Hepatocyte (in vitro differentiated cells): ENCODE measurements at regions not wholly inside any gene's neighbourhood (a gene's known extent, or its start where the extent isn't known, plus 50 kb on each side); places are given as distances from the start of the nearest gene placed in this dataset.

Source experiments
- DNase-seq: peaks from one replicate; pipeline ENCODE4 v3.0.0-alpha.2; 2016; ENCODE audit warnings: low spot score
- H2AFZ ChIP-seq: fragments of 200-600 bp; sonication (generic); 2 replicates; pipeline ENCODE4 v1.6.0; 2016; ENCODE audit warnings: antibody characterized with exemption, mild to moderate bottlenecking
- H3K27ac ChIP-seq: fragments of 200-600 bp; sonication (generic); 2 replicates; pipeline ENCODE4 v1.5.1; 2016; ENCODE audit warnings: mild to moderate bottlenecking
- H3K27me3 ChIP-seq: fragments of 200-600 bp; sonication (generic); 2 replicates; pipeline ENCODE4 v1.6.1; 2016
- H3K36me3 ChIP-seq: fragments of 200-600 bp; sonication (generic); replicated peaks from 2 replicates; pipeline ENCODE4 v1.5.1; 2016; ENCODE audit warnings: low read depth; ENCODE audit not compliant: insufficient read depth
- H3K4me1 ChIP-seq: fragments of 200-600 bp; sonication (generic); 2 replicates; pipeline ENCODE4 v1.5.1; 2016; ENCODE audit warnings: mild to moderate bottlenecking, moderate library complexity; ENCODE audit not compliant: insufficient read depth
- H3K4me2 ChIP-seq: fragments of 200-600 bp; sonication (generic); 2 replicates; pipeline ENCODE4 v1.6.0; 2016
- H3K4me3 ChIP-seq: fragments of 200-600 bp; sonication (generic); 2 replicates; pipeline ENCODE4 v1.5.1; 2016; ENCODE audit warnings: mild to moderate bottlenecking
- H3K79me2 ChIP-seq: fragments of 200-600 bp; sonication (generic); 2 replicates; pipeline ENCODE4 v1.6.0; 2017; ENCODE audit warnings: mild to moderate bottlenecking
- H3K9me2 ChIP-seq: fragments of 200-600 bp; sonication (generic); replicated peaks from 2 replicates; pipeline ENCODE4 v1.6.0; 2017; ENCODE audit warnings: mild to moderate bottlenecking; ENCODE audit not compliant: insufficient read depth
- H3K9me3 ChIP-seq: fragments of 200-600 bp; sonication (generic); 2 replicates; pipeline ENCODE4 v1.5.1; 2016; ENCODE audit warnings: low read depth, mild to moderate bottlenecking
- H4K20me1 ChIP-seq: fragments of 200-600 bp; sonication (generic); 2 replicates; pipeline ENCODE4 v1.6.0; 2016; ENCODE audit warnings: mild to moderate bottlenecking; ENCODE audit not compliant: insufficient read depth, poor library complexity, severe bottlenecking
- EZH2 ChIP-seq: fragments of 200-600 bp; sonication (generic); IDR thresholded peaks from 2 replicates; pipeline ENCODE4 v1.6.1; 2016; ENCODE audit warnings: antibody characterized with exemption, mild to moderate bottlenecking, borderline replicate concordance
- EZH2phosphoT487 ChIP-seq: fragments of 200-600 bp; sonication (generic); IDR thresholded peaks from one replicate; pipeline ENCODE4 v1.6.1; 2018; ENCODE audit warnings: antibody characterized with exemption, mild to moderate bottlenecking, low read depth, moderate library complexity; ENCODE audit not compliant: unreplicated experiment, severe bottlenecking
- WGBS: methylation state at CpG from one replicate; pipeline ENCODE4 v1.1.6; 2016; ENCODE audit warnings: low lambda C conversion rate; ENCODE audit errors: missing lambda C conversion rate; 5-methylcytosine and 5-hydroxymethylcytosine counted together
- TF ChIP-seq, protein P1 (sequence below): fragments of 200-600 bp; sonication (generic); IDR thresholded peaks from 2 replicates; pipeline ENCODE4 v1.5.1; 2016; ENCODE audit warnings: antibody characterized with exemption, mild to moderate bottlenecking; ENCODE audit not compliant: poor library complexity

DNA sequence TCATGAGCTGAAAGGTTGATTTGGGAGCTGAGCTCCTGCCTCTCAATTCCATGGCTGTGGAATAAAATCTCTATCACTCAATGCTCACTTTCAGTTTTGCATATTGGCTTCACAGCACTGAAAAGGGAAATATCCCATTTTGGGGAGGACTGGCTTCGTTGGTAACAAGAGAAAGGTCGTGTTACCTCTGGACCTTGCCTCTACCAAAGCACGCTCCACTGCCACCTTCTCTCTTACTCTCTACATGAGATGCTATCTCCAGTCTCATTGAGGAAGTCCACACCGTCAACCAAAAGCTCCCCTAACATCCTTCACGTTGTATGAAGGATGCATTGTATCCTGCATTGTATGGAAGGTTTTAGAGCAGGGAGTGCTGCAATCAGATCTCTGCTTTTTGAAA, 195.0 kb upstream of the LDB2 start:
- DNase-seq, result no peak
- Histone ChIP-seq H4K20me1 (no peaks in the 10 kb centered on the region), H3K27ac (no peak overlapping the region), H3K36me3 (no peaks in the 10 kb centered on the region), H3K79me2 (no peaks in the 10 kb centered on the region), H3K9me3 (no peaks in the 10 kb centered on the region), H3K27me3 (no peaks in the 10 kb centered on the region), H3K4me2 (no peak overlapping the region), H3K4me3 (no peak overlapping the region), H3K9me2 (no peaks in the 10 kb centered on the region), H2AFZ (no peak overlapping the region), H3K4me1 (no peaks in the 10 kb centered on the region)
- WGBS, result 85% methylated on average over 5 of the region's 5 CpGs
- TF ChIP-seq EZH2 (no peak), EZH2phosphoT487 (no peak)
- TF ChIP-seq, protein P1, sequence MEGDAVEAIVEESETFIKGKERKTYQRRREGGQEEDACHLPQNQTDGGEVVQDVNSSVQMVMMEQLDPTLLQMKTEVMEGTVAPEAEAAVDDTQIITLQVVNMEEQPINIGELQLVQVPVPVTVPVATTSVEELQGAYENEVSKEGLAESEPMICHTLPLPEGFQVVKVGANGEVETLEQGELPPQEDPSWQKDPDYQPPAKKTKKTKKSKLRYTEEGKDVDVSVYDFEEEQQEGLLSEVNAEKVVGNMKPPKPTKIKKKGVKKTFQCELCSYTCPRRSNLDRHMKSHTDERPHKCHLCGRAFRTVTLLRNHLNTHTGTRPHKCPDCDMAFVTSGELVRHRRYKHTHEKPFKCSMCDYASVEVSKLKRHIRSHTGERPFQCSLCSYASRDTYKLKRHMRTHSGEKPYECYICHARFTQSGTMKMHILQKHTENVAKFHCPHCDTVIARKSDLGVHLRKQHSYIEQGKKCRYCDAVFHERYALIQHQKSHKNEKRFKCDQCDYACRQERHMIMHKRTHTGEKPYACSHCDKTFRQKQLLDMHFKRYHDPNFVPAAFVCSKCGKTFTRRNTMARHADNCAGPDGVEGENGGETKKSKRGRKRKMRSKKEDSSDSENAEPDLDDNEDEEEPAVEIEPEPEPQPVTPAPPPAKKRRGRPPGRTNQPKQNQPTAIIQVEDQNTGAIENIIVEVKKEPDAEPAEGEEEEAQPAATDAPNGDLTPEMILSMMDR, result no peak

DNA sequence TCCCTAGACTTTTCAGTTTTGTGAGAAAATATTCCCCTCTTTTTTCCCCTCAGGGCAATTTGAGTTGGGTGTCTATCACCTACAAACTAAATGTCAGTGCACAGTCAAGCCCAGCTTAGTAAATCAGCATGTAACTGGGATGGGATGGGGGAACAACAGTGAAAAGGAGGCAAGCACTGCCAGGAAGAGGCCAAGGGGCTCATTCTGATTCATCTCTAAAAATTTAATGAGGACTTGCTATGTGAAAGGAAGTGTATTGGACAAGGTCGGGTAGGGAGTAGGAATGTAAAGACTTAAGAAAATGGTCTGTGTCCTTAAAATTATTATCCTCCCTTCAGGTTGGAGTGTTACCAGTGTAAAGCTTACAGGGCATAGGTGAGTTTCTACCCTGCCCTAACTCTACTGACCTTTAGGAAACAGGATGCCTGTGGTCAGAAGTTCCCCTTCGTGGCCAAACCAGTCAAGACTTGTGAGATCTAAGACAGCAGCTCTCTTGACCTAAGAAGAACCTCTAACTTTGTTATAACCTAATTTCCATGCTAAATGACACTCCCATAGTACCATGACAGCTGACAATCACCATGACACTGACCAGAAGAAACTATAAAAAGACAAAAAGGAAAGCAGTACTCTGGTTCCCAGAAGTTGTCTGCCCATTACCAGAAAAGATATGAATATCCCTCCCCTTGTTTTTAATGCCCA, 194.4 kb upstream of the LDB2 start:
- 74% methylated on average over 2 of the region's 2 CpGs for WGBS
- Histone ChIP-seq H3K4me3 (no peak overlapping the region), H3K27ac (no peak overlapping the region), H3K36me3 (no peaks in the 10 kb centered on the region), H3K4me2 (no peak overlapping the region), H3K9me2 (no peaks in the 10 kb centered on the region), H4K20me1 (no peaks in the 10 kb centered on the region), H3K79me2 (no peaks in the 10 kb centered on the region), H2AFZ (no peak overlapping the region), H3K27me3 (no peaks in the 10 kb centered on the region), H3K9me3 (no peaks in the 10 kb centered on the region), H3K4me1 (no peaks in the 10 kb centered on the region)
- no peak for DNase-seq
- TF ChIP-seq, protein P1, result no peak
- TF ChIP-seq EZH2phosphoT487 (no peak), EZH2 (no peak)

DNA sequence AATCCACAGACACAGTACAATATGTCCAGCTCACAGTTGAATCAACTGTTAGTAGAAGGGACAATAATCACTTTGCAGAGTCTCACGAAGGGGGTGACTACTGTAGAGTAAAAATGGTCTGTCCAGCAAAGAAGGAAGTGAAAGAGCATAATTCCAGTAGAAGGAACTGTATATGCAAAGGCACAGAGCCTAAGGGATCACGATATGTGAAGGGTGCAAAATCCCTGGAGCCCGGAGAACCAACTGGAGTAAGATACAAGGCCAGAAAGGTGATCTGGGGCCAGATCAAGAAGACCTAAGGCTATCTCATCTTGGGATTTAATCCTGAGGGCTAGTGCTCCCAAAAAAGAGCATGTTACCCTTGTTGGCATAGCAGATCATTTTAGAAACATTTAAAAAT, 192.7 kb upstream of the LDB2 start:
- no peak overlapping the region for H3K4me3 ChIP-seq
- 89% methylated on average over 3 of the region's 3 CpGs for WGBS
- H3K4me1 ChIP-seq, result no peaks in the 10 kb centered on the region
- H4K20me1 ChIP-seq, result no peaks in the 10 kb centered on the region
- H3K9me2 ChIP-seq, result no peaks in the 10 kb centered on the region
- no peaks in the 10 kb centered on the region for H3K79me2 ChIP-seq
- H2AFZ ChIP-seq, result no peak overlapping the region
- no peaks in the 10 kb centered on the region for H3K36me3 ChIP-seq
- TF ChIP-seq EZH2 (no peak), EZH2phosphoT487 (no peak)
- TF ChIP-seq, protein P1, result no peak
- H3K27me3 ChIP-seq, result no peaks in the 10 kb centered on the region
- DNase-seq, result no peak
- H3K27ac ChIP-seq, result no peak overlapping the region
- no peaks in the 10 kb centered on the region for H3K9me3 ChIP-seq
- H3K4me2 ChIP-seq, result no peak overlapping the region

DNA sequence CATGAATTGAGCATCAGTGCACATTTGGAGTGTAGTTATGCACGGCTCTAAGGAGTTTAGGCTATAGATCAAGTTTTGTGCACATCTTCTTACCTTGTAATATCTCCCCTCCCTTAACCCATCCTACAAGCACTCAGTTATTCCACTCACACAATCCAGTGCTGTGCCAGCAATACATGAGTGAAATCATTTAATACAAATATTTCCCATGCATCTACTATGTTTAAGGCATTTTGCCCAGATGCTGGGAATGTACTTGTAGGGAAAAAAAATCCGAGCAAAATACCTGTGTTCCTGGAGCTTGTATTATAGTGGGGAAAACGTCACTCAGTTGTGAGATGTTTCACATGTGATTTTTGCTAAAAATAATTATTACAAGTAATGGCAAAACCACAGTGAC, 191.6 kb upstream of the LDB2 start:
- no peak for TF ChIP-seq EZH2
- no peak for TF ChIP-seq EZH2phosphoT487
- TF ChIP-seq, protein P1, result no peak
- H3K27me3 ChIP-seq, result no peaks in the 10 kb centered on the region
- no peak overlapping the region for H3K27ac ChIP-seq
- WGBS, result 88% methylated on average over 3 of the region's 3 CpGs
- H4K20me1 ChIP-seq, result no peaks in the 10 kb centered on the region
- no peak overlapping the region for H3K4me2 ChIP-seq
- H2AFZ ChIP-seq, result no peak overlapping the region
- no peaks in the 10 kb centered on the region for H3K36me3 ChIP-seq
- no peaks in the 10 kb centered on the region for H3K9me2 ChIP-seq
- no peaks in the 10 kb centered on the region for H3K4me1 ChIP-seq
- DNase-seq, result no peak
- no peaks in the 10 kb centered on the region for H3K79me2 ChIP-seq
- no peak overlapping the region for H3K4me3 ChIP-seq
- H3K9me3 ChIP-seq, result no peaks in the 10 kb centered on the region
